ENCODE measurements at regions not wholly inside any gene's neighbourhood (a gene's known extent, or its start where the extent isn't known, plus 50 kb on each side); places are given as distances from the start of the nearest gene placed in this dataset.

DNA sequence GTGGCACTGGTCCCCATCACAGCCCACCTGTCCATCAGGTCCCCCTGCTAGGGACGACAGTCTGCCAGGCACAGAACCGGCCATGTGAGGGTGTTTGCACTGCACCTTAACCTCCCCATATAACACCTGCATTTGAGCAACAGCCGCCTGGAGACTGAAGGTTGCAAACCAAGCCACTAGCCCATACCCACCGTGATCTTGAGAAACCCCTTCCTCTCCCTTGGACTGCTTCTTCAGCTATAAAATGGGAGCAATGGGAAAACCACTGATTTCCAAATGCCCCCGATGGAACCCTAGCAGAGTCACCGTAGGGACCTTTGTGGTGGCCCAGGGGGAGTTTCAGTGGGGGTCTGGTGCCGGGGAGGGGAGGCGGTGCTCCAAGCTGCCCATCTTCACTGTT is 120.1 kb downstream of the NPTX2 start:
- H3K4me2 ChIP-seq (ENCODE audit: low read length), result no peak overlapping the region
- H2AFZ ChIP-seq (ENCODE audit: low read depth, low read length), result no peak overlapping the region
- no peaks in the 10 kb centered on the region for H3F3A ChIP-seq (ENCODE audit: insufficient read depth, low read length, poor library complexity, severe bottlenecking)
- H3K9me3 ChIP-seq (ENCODE audit: low read length), result no peaks in the 10 kb centered on the region
- no peak overlapping the region for H3K27ac ChIP-seq (ENCODE audit: low read length)
- TF ChIP-seq TAF1 (IDR thresholded peaks at IDR 0.05; ENCODE audit: low read depth) (no peak), EP300 (conservative IDR thresholded peaks at IDR 0.05; ENCODE audit: poor library complexity, severe bottlenecking) (no peak), MXI1 (conservative IDR thresholded peaks at IDR 0.05; ENCODE audit: poor library complexity, severe bottlenecking) (no peak), POLR2AphosphoS5 (IDR thresholded peaks at IDR 0.05) (no peak), SMC3 (conservative IDR thresholded peaks at IDR 0.05; ENCODE audit: poor library complexity) (no peak), RAD21 (conservative IDR thresholded peaks at IDR 0.05) (no peak), EZH2 (IDR thresholded peaks at IDR 0.05; ENCODE audit: borderline replicate concordance, insufficient read depth, low read length, poor library complexity, severe bottlenecking) (no peak)
- TF ChIP-seq, protein P1, sequence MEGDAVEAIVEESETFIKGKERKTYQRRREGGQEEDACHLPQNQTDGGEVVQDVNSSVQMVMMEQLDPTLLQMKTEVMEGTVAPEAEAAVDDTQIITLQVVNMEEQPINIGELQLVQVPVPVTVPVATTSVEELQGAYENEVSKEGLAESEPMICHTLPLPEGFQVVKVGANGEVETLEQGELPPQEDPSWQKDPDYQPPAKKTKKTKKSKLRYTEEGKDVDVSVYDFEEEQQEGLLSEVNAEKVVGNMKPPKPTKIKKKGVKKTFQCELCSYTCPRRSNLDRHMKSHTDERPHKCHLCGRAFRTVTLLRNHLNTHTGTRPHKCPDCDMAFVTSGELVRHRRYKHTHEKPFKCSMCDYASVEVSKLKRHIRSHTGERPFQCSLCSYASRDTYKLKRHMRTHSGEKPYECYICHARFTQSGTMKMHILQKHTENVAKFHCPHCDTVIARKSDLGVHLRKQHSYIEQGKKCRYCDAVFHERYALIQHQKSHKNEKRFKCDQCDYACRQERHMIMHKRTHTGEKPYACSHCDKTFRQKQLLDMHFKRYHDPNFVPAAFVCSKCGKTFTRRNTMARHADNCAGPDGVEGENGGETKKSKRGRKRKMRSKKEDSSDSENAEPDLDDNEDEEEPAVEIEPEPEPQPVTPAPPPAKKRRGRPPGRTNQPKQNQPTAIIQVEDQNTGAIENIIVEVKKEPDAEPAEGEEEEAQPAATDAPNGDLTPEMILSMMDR (IDR thresholded peaks at IDR 0.05; ENCODE audit: poor library complexity, severe bottlenecking), result no peak
- TF ChIP-seq, protein P2, sequence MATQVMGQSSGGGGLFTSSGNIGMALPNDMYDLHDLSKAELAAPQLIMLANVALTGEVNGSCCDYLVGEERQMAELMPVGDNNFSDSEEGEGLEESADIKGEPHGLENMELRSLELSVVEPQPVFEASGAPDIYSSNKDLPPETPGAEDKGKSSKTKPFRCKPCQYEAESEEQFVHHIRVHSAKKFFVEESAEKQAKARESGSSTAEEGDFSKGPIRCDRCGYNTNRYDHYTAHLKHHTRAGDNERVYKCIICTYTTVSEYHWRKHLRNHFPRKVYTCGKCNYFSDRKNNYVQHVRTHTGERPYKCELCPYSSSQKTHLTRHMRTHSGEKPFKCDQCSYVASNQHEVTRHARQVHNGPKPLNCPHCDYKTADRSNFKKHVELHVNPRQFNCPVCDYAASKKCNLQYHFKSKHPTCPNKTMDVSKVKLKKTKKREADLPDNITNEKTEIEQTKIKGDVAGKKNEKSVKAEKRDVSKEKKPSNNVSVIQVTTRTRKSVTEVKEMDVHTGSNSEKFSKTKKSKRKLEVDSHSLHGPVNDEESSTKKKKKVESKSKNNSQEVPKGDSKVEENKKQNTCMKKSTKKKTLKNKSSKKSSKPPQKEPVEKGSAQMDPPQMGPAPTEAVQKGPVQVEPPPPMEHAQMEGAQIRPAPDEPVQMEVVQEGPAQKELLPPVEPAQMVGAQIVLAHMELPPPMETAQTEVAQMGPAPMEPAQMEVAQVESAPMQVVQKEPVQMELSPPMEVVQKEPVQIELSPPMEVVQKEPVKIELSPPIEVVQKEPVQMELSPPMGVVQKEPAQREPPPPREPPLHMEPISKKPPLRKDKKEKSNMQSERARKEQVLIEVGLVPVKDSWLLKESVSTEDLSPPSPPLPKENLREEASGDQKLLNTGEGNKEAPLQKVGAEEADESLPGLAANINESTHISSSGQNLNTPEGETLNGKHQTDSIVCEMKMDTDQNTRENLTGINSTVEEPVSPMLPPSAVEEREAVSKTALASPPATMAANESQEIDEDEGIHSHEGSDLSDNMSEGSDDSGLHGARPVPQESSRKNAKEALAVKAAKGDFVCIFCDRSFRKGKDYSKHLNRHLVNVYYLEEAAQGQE (IDR thresholded peaks at IDR 0.05; ENCODE audit: borderline replicate concordance), result no peak
- H3K9me2 ChIP-seq (ENCODE audit: insufficient read depth, low read length), result no peaks in the 10 kb centered on the region
- H4K20me1 ChIP-seq (ENCODE audit: insufficient read depth), result no peaks in the 10 kb centered on the region
- no peak overlapping the region for H3K4me3 ChIP-seq (ENCODE audit: low read length)
- H3K9ac ChIP-seq (ENCODE audit: low read length), result no peak overlapping the region
- no peaks in the 10 kb centered on the region for H3K79me2 ChIP-seq (replicated peaks; ENCODE audit: insufficient read depth, low read length)
- H3K36me3 ChIP-seq (ENCODE audit: insufficient read depth, low read length), result no peaks in the 10 kb centered on the region
- no peaks in the 10 kb centered on the region for H3K27me3 ChIP-seq (ENCODE audit: insufficient read depth, low read depth, low read length)

DNA sequence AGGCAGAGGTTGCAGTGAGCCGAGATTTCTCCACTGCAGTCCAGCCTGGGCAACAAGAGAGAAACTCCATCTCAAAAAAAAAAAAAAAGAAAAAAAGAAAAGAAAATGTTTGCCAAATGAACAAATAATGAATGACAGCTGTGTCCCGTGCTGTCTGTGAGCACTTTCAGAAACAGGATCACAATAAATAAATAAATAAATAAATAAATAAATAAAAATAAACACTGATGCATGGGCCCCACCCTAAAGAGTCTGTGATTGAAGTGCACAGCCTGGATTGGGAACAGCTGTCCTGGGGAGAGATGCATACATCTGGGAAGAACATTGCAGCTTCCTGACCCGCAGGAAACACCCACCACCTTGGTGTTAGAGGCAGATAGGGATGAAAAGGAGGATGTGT is 123.6 kb downstream of the NPTX2 start:
- Histone ChIP-seq H3K9ac (ENCODE audit: low read length) (no peak overlapping the region), H3K4me2 (ENCODE audit: low read length) (no peak overlapping the region), H3F3A (ENCODE audit: insufficient read depth, low read length, poor library complexity, severe bottlenecking) (no peaks in the 10 kb centered on the region), H3K27me3 (ENCODE audit: insufficient read depth, low read depth, low read length) (no peaks in the 10 kb centered on the region), H3K27ac (ENCODE audit: low read length) (no peak overlapping the region), H3K9me2 (ENCODE audit: insufficient read depth, low read length) (no peaks in the 10 kb centered on the region), H4K20me1 (ENCODE audit: insufficient read depth) (no peaks in the 10 kb centered on the region), H3K9me3 (ENCODE audit: low read length) (no peaks in the 10 kb centered on the region), H3K4me3 (ENCODE audit: low read length) (no peak overlapping the region), H3K79me2 (replicated peaks; ENCODE audit: insufficient read depth, low read length) (no peaks in the 10 kb centered on the region), H3K36me3 (ENCODE audit: insufficient read depth, low read length) (no peaks in the 10 kb centered on the region), H2AFZ (ENCODE audit: low read depth, low read length) (no peak overlapping the region)
- no peak for TF ChIP-seq TAF1 (IDR thresholded peaks at IDR 0.05; ENCODE audit: low read depth)
- TF ChIP-seq POLR2AphosphoS5 (IDR thresholded peaks at IDR 0.05), result no peak
- TF ChIP-seq EP300 (conservative IDR thresholded peaks at IDR 0.05; ENCODE audit: poor library complexity, severe bottlenecking), result no peak
- TF ChIP-seq, protein P2 (IDR thresholded peaks at IDR 0.05; ENCODE audit: borderline replicate concordance), result no peak
- no peak for TF ChIP-seq EZH2 (IDR thresholded peaks at IDR 0.05; ENCODE audit: borderline replicate concordance, insufficient read depth, low read length, poor library complexity, severe bottlenecking)
- TF ChIP-seq, protein P1 (IDR thresholded peaks at IDR 0.05; ENCODE audit: poor library complexity, severe bottlenecking), result no peak
- TF ChIP-seq RAD21 (conservative IDR thresholded peaks at IDR 0.05), result no peak
- TF ChIP-seq SMC3 (conservative IDR thresholded peaks at IDR 0.05; ENCODE audit: poor library complexity), result no peak
- no peak for TF ChIP-seq MXI1 (conservative IDR thresholded peaks at IDR 0.05; ENCODE audit: poor library complexity, severe bottlenecking)

All from neural cell (in vitro differentiated cells).